ENCODE measurements at regions not wholly inside any gene's neighbourhood (a gene's known extent, or its start where the extent isn't known, plus 50 kb on each side); places are given as distances from the start of the nearest gene placed in this dataset.

GRCh38 chr18:44179693-44180092 is 501.0 kb upstream of the SETBP1 start:
- peaks cover 25% of the 10 kb centered on the region for H3K4me1 Mint-ChIP-seq (ENCODE audit: low read depth)
- H3K9me3 Mint-ChIP-seq (ENCODE audit: low read depth): no peaks in the 10 kb centered on the region
- H3K27ac Mint-ChIP-seq (ENCODE audit: unreplicated experiment): no peak overlapping the region
- TF ChIP-seq CTCF (IDR thresholded peaks at IDR 0.05): no peak
- no peak overlapping the region for H3K4me3 Mint-ChIP-seq (ENCODE audit: unreplicated experiment)
- no peak for DNase-seq (ENCODE audit: low spot score)
- no peaks in the 10 kb centered on the region for H3K27me3 Mint-ChIP-seq (ENCODE audit: low read depth)
- no peaks in the 10 kb centered on the region for H3K36me3 Mint-ChIP-seq (ENCODE audit: low read depth)

GRCh38 chr18:44180683-44181082 is 500.0 kb upstream of the SETBP1 start:
- no peak overlapping the region for H3K27ac Mint-ChIP-seq (ENCODE audit: unreplicated experiment)
- TF ChIP-seq CTCF (IDR thresholded peaks at IDR 0.05): no peak
- peaks cover 30% of the 10 kb centered on the region for H3K4me1 Mint-ChIP-seq (ENCODE audit: low read depth)
- H3K9me3 Mint-ChIP-seq (ENCODE audit: low read depth): no peaks in the 10 kb centered on the region
- H3K4me3 Mint-ChIP-seq (ENCODE audit: unreplicated experiment): no peak overlapping the region
- no peak for DNase-seq (ENCODE audit: low spot score)
- H3K27me3 Mint-ChIP-seq (ENCODE audit: low read depth): no peaks in the 10 kb centered on the region
- H3K36me3 Mint-ChIP-seq (ENCODE audit: low read depth): no peaks in the 10 kb centered on the region

GRCh38 chr18:44181951-44182747 is 498.5 kb upstream of the SETBP1 start:
- no peaks in the 10 kb centered on the region for H3K9me3 Mint-ChIP-seq (ENCODE audit: low read depth)
- TF ChIP-seq CTCF (IDR thresholded peaks at IDR 0.05): no peak
- peak overlapping the region; percentile 4 for H3K27ac Mint-ChIP-seq (ENCODE audit: unreplicated experiment)
- H3K36me3 Mint-ChIP-seq (ENCODE audit: low read depth): no peaks in the 10 kb centered on the region
- no peak for DNase-seq (ENCODE audit: low spot score)
- H3K4me3 Mint-ChIP-seq (ENCODE audit: unreplicated experiment): no peak overlapping the region
- H3K27me3 Mint-ChIP-seq (ENCODE audit: low read depth): no peaks in the 10 kb centered on the region
- peaks cover 41% of the 10 kb centered on the region for H3K4me1 Mint-ChIP-seq (ENCODE audit: low read depth)

- Mint-ChIP-seq H3K9me3 (ENCODE audit: low read depth) (no peaks in the 10 kb centered on the region), H3K4me1 (ENCODE audit: low read depth) (peaks cover 30% of the 10 kb centered on the region), H3K27ac (ENCODE audit: unreplicated experiment) (peak overlapping the region; percentile 68), H3K36me3 (ENCODE audit: low read depth) (no peaks in the 10 kb centered on the region), H3K27me3 (ENCODE audit: low read depth) (no peaks in the 10 kb centered on the region), H3K4me3 (ENCODE audit: unreplicated experiment) (peak overlapping the region; percentile 37)
- DNase-seq (ENCODE audit: low spot score): no peak
- no peak for TF ChIP-seq CTCF (IDR thresholded peaks at IDR 0.05)
Measured at GRCh38 chr18:44186001-44186400, 494.7 kb upstream of the SETBP1 start.

- H3K27ac Mint-ChIP-seq (ENCODE audit: unreplicated experiment): no peak overlapping the region
- peaks cover 24% of the 10 kb centered on the region for H3K4me1 Mint-ChIP-seq (ENCODE audit: low read depth)
- no peaks in the 10 kb centered on the region for H3K36me3 Mint-ChIP-seq (ENCODE audit: low read depth)
- no peak for TF ChIP-seq CTCF (IDR thresholded peaks at IDR 0.05)
- no peaks in the 10 kb centered on the region for H3K27me3 Mint-ChIP-seq (ENCODE audit: low read depth)
- DNase-seq (ENCODE audit: low spot score): no peak
- H3K4me3 Mint-ChIP-seq (ENCODE audit: unreplicated experiment): no peak overlapping the region
- H3K9me3 Mint-ChIP-seq (ENCODE audit: low read depth): no peaks in the 10 kb centered on the region
Measured at GRCh38 chr18:44187090-44187489, 493.6 kb upstream of the SETBP1 start.

Measured in chondrocyte (in vitro differentiated cells).